Left lung (tissue), 4 donors: ENCODE measurements at regions not wholly inside any gene's neighbourhood (a gene's known extent, or its start where the extent isn't known, plus 50 kb on each side); places are given as distances from the start of the nearest gene placed in this dataset.
"Not testable (repeated sequence)": the region's sequence is repeated elsewhere in the genome, so short reads cannot be mapped to it uniquely, and the experiment has no call there.

ENCODE experiments used
- ATAC-seq: fragments of 200-7000 bp; cut with Tn5 transposase; one replicate; pipeline ENCODE4 v1.9.1; 2020; ENCODE audit warnings: moderate library complexity
- DNase-seq, 4 donors: peaks; one replicate each; pipeline ENCODE4 v3.0.0-alpha.2; 2013 to 2020
- H3K27ac ChIP-seq, 2 donors: fragments of 200-600 bp; sonication (generic) in 1 of 2; one replicate each; pipeline versions ENCODE4 v1.5.0 to v1.8.0; 2020 to 2021
- H3K27me3 ChIP-seq, 2 donors: fragments of 200-600 bp; sonication (generic) in 1 of 2; one replicate each; pipeline versions ENCODE4 v1.5.0 to v1.8.0; 2020 to 2021
- H3K36me3 ChIP-seq, 2 donors: fragments of 200-600 bp; sonication (generic) in 1 of 2; one replicate each; pipeline versions ENCODE4 v1.5.0 to v1.8.0; 2020 to 2021
- H3K4me1 ChIP-seq, 2 donors: fragments of 200-600 bp; one replicate each; pipeline ENCODE4 v1.8.0; 2021
- H3K4me3 ChIP-seq, 2 donors: fragments of 200-600 bp; sonication (generic) in 1 of 2; one replicate each; pipeline versions ENCODE4 v1.5.0 to v1.8.0; 2020 to 2021; ENCODE audit warnings: mild to moderate bottlenecking in 1 of 2
- H3K9me3 ChIP-seq, 2 donors: fragments of 200-600 bp; sonication (generic) in 1 of 2; one replicate each; pipeline versions ENCODE4 v1.5.0 to v1.8.0; 2020 to 2021
- intact Hi-C, 2 donors: fragments of 100-400 bp; cut with DNase I; formaldehyde crosslinking; loops; one replicate each; pipeline versions ENCODE4 v1.11.2 to v1.14.2; 2022
- donor health status: DM: no; HTN: yes; CAD: no.
- donor health status: DM: no; HTN: no; CAD: no.

GRCh38 chr18:12179029-12179428 is 75.1 kb upstream of the CIDEA start:
- H3K36me3 ChIP-seq, H3K9me3 ChIP-seq, H3K4me3 ChIP-seq, ATAC-seq, intact Hi-C loops, H3K4me1 ChIP-seq, DNase-seq, H3K27ac ChIP-seq, H3K27me3 ChIP-seq: not testable (repeated sequence)

GRCh38 chr18:12179697-12180577 is 74.2 kb upstream of the CIDEA start:
- H3K27ac ChIP-seq, H3K36me3 ChIP-seq, H3K4me3 ChIP-seq, DNase-seq, H3K9me3 ChIP-seq, ATAC-seq, intact Hi-C loops, H3K27me3 ChIP-seq, H3K4me1 ChIP-seq: not testable (repeated sequence)

- H3K36me3 ChIP-seq, H3K9me3 ChIP-seq, H3K4me3 ChIP-seq, intact Hi-C loops, H3K27me3 ChIP-seq, H3K4me1 ChIP-seq, H3K27ac ChIP-seq, DNase-seq: not testable (repeated sequence)
- peak; percentile 27 for ATAC-seq
Observed at GRCh38 chr18:12198797-12199196, 55.4 kb upstream of the CIDEA start.

GRCh38 chr18:12200186-12200585 is 54.0 kb upstream of the CIDEA start:
- ATAC-seq: peak; percentile 63
- H3K27ac ChIP-seq, intact Hi-C loops, H3K9me3 ChIP-seq, H3K4me3 ChIP-seq, H3K4me1 ChIP-seq, DNase-seq, H3K27me3 ChIP-seq, H3K36me3 ChIP-seq: not testable (repeated sequence)
